GM21723 (cell line): ENCODE measurements at regions not wholly inside any gene's neighbourhood (a gene's known extent, or its start where the extent isn't known, plus 50 kb on each side); places are given as distances from the start of the nearest gene placed in this dataset.
"Not testable (repeated sequence)": the region's sequence is repeated elsewhere in the genome, so short reads cannot be mapped to it uniquely, and the experiment has no call there.

Experiments
- ATAC-seq: cut with Tn5 transposase; IDR thresholded peaks from one replicate; pipeline ENCODE4 v1.9.1; 2021; ENCODE audit warnings: mild to moderate bottlenecking, moderate library complexity; ENCODE audit not compliant: unreplicated experiment

- ATAC-seq = no peak
Observed at GRCh38 chr1:66455446-66455845, 78.5 kb upstream of the SGIP1 start.

- ATAC-seq = no peak
Observed at GRCh38 chr1:66460776-66461175, 73.2 kb upstream of the SGIP1 start.

- no peak for ATAC-seq
Observed at GRCh38 chr1:66462313-66462712, 71.6 kb upstream of the SGIP1 start.

- ATAC-seq = no peak
Observed at GRCh38 chr1:66464351-66464750, 69.6 kb upstream of the SGIP1 start.

GRCh38 chr1:66464802-66465201 lies 69.2 kb upstream of the SGIP1 start:
- no peak for ATAC-seq

GRCh38 chr1:66466695-66467094 lies 67.3 kb upstream of the SGIP1 start:
- not testable (repeated sequence) for ATAC-seq

GRCh38 chr1:66468722-66469121 lies 65.2 kb upstream of the SGIP1 start:
- ATAC-seq = no peak

- no peak for ATAC-seq
Observed at GRCh38 chr1:66475940-66476339, 58.0 kb upstream of the SGIP1 start.

- ATAC-seq = no peak
Observed at GRCh38 chr1:66476774-66477173, 57.2 kb upstream of the SGIP1 start.

GRCh38 chr1:66478116-66478515 lies 55.8 kb upstream of the SGIP1 start:
- no peak for ATAC-seq

GRCh38 chr1:66480162-66480561 lies 53.8 kb upstream of the SGIP1 start:
- no peak for ATAC-seq

GRCh38 chr1:66481215-66481614 lies 52.7 kb upstream of the SGIP1 start:
- ATAC-seq = not testable (repeated sequence)
